ENCODE measurements at regions not wholly inside any gene's neighbourhood (a gene's known extent, or its start where the extent isn't known, plus 50 kb on each side); places are given as distances from the start of the nearest gene placed in this dataset.

GRCh38 chr21:27110956-27111355 is 144.1 kb upstream of the ADAMTS5 start:
- DNase-seq (ENCODE audit: low read depth in 4 of 4, low spot score in 2 of 4): no peak

GRCh38 chr21:27108701-27109100 is 141.8 kb upstream of the ADAMTS5 start:
- DNase-seq (ENCODE audit: low read depth in 4 of 4, low spot score in 2 of 4): no peak

- no peak for DNase-seq (ENCODE audit: low read depth in 4 of 4, low spot score in 2 of 4)
These were observed 141.3 kb upstream of the ADAMTS5 start for GRCh38 chr21:27108228-27108627.

- peak; percentile 47 to 84 (median 58) for DNase-seq (ENCODE audit: low read depth in 4 of 4, low spot score in 2 of 4)
These were observed 138.1 kb upstream of the ADAMTS5 start for GRCh38 chr21:27104846-27105431.

GRCh38 chr21:27103768-27104167 is 136.9 kb upstream of the ADAMTS5 start:
- no peak for DNase-seq (ENCODE audit: low read depth in 4 of 4, low spot score in 2 of 4)

- DNase-seq (ENCODE audit: low read depth in 4 of 4, low spot score in 2 of 4): no peak
These were observed 134.6 kb upstream of the ADAMTS5 start for GRCh38 chr21:27101523-27101922.

GRCh38 chr21:27094184-27094948 is 127.5 kb upstream of the ADAMTS5 start:
- DNase-seq (ENCODE audit: low read depth in 4 of 4, low spot score in 2 of 4): no peak

- no peak for DNase-seq (ENCODE audit: low read depth in 4 of 4, low spot score in 2 of 4)
These were observed 119.7 kb upstream of the ADAMTS5 start for GRCh38 chr21:27086630-27087029.

- no peak for DNase-seq (ENCODE audit: low read depth in 4 of 4, low spot score in 2 of 4)
These were observed 119.3 kb upstream of the ADAMTS5 start for GRCh38 chr21:27086186-27086585.

- no peak for DNase-seq (ENCODE audit: low read depth in 4 of 4, low spot score in 2 of 4)
These were observed 118.5 kb upstream of the ADAMTS5 start for GRCh38 chr21:27085387-27085786.

- no peak for DNase-seq (ENCODE audit: low read depth in 4 of 4, low spot score in 2 of 4)
These were observed 116.3 kb upstream of the ADAMTS5 start for GRCh38 chr21:27083144-27083543.

GRCh38 chr21:27082431-27083010 is 115.6 kb upstream of the ADAMTS5 start:
- DNase-seq (ENCODE audit: low read depth in 4 of 4, low spot score in 2 of 4): no peak

- DNase-seq (ENCODE audit: low read depth in 4 of 4, low spot score in 2 of 4): no peak
These were observed 112.8 kb upstream of the ADAMTS5 start for GRCh38 chr21:27079636-27080240.

GRCh38 chr21:27078915-27079314 is 112.0 kb upstream of the ADAMTS5 start:
- no peak for DNase-seq (ENCODE audit: low read depth in 4 of 4, low spot score in 2 of 4)

- no peak for DNase-seq (ENCODE audit: low read depth in 4 of 4, low spot score in 2 of 4)
These were observed 110.6 kb upstream of the ADAMTS5 start for GRCh38 chr21:27077501-27077900.

- DNase-seq (ENCODE audit: low read depth in 4 of 4, low spot score in 2 of 4): no peak
These were observed 109.1 kb upstream of the ADAMTS5 start for GRCh38 chr21:27076025-27076424.

- DNase-seq (ENCODE audit: low read depth in 4 of 4, low spot score in 2 of 4): no peak
These were observed 104.2 kb upstream of the ADAMTS5 start for GRCh38 chr21:27070861-27071670.

GRCh38 chr21:27068811-27069210 is 101.9 kb upstream of the ADAMTS5 start:
- no peak for DNase-seq (ENCODE audit: low read depth in 4 of 4, low spot score in 2 of 4)

GRCh38 chr21:27067226-27067625 is 100.3 kb upstream of the ADAMTS5 start:
- no peak for DNase-seq (ENCODE audit: low read depth in 4 of 4, low spot score in 2 of 4)

GRCh38 chr21:27062443-27062842 is 95.6 kb upstream of the ADAMTS5 start:
- DNase-seq (ENCODE audit: low read depth in 4 of 4, low spot score in 2 of 4): no peak

- no peak for DNase-seq (ENCODE audit: low read depth in 4 of 4, low spot score in 2 of 4)
These were observed 94.9 kb upstream of the ADAMTS5 start for GRCh38 chr21:27061770-27062169.

Measured in left renal cortex interstitium (tissue), 4 donors.